ENCODE measurements at regions not wholly inside any gene's neighbourhood (a gene's known extent, or its start where the extent isn't known, plus 50 kb on each side); places are given as distances from the start of the nearest gene placed in this dataset.

DNA sequence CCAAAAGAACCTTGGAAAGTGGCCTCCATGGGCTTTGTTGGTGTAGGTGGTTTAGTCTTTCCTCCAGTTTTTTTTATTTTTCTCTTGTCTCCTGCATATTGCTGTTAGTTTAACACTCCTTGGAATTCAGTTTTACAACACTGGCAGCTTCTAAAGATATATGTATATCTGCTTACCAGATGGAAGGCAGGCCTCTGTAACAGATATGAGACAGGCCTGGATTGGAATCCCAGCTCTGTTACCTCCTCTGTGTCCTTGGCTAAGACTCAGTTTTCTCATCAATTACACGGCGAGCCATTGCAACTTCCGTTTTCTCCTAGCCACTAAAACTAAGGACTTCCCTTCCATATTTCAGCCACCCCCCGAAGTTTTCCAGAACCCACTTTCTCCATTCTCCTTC is 133.4 kb upstream of the SMAD1 start:
- no peak for DNase-seq (ENCODE audit: extremely low read depth, low read depth)

DNA sequence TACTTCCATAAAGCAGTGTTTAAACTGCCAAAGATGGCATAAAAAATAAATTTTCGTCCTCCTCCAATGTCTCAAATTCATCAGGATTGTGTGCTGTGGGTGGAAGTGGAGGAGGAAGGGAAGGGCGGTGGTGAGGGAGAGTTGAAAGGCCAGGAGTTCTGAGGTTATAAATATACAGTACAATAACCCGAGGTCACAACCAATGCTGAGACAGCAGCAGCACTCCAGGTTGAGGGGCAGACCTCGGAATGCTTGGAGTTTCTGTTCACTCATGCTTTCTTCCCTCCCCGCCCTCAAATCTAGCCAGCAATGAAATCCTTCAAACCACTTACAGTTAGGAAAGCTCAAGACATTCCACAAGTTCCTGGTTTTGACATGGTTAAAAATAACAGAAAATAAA is 134.0 kb upstream of the SMAD1 start:
- no peak for DNase-seq (ENCODE audit: extremely low read depth, low read depth)

DNA sequence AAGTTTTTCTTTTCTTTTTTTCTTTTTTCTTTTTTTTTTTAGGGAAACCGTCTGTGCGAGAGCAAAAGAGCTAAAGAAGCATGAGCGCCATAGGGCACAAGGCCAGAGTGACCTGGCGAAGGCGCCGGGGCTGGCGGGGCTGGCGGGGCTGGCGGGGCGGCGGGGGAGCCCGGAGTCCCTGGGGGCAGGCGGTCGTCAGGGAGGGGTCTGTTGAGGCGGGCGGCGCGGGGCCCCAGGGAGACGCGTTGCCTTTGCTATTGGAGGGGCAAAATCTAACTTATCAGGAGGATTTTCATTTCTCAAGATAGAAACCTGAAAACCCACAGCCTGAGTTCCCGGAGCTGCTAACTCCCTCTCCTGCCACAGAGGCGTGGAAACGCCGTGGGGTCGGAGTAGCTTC is 135.6 kb upstream of the SMAD1 start:
- no peak for DNase-seq (ENCODE audit: extremely low read depth, low read depth)

DNA sequence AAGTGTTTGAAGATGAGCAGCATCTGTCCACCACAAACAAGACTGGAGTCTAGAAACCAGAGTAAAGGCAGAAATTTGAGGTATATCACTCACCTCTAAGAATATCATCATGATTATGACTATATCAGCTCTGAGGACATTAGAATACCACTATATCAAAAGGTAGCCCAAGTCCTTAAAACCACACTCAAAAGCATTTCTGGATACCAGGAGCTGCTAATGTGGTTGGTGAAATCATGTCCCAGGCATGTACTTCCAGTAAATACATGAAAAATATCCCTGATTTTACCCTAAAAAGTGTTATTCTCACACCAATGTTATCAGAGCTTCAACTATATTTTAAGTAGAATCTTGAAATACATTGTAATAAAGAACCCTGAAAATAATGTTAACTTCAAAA is 136.3 kb upstream of the SMAD1 start:
- no peak for DNase-seq (ENCODE audit: extremely low read depth, low read depth)

DNA sequence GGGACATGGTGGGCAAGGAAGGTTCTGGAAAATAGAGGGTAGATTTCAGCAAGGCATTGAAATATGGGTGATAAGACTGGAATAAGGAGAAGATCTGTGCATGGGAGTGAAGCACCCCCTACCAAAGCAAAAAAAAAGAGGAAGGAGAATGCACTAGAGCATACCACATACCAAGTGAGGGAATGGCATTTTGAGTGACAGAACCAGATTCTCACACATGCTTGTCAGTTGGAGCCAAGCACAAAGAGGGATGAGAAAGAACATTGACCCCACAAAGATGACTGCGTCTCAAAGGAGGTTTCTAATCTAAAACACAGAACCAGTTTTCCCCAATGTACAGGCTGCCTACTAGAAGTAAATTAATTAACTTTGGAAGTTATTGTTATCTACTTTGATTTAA is 140.3 kb upstream of the SMAD1 start:
- no peak for DNase-seq (ENCODE audit: extremely low read depth, low read depth)

DNA sequence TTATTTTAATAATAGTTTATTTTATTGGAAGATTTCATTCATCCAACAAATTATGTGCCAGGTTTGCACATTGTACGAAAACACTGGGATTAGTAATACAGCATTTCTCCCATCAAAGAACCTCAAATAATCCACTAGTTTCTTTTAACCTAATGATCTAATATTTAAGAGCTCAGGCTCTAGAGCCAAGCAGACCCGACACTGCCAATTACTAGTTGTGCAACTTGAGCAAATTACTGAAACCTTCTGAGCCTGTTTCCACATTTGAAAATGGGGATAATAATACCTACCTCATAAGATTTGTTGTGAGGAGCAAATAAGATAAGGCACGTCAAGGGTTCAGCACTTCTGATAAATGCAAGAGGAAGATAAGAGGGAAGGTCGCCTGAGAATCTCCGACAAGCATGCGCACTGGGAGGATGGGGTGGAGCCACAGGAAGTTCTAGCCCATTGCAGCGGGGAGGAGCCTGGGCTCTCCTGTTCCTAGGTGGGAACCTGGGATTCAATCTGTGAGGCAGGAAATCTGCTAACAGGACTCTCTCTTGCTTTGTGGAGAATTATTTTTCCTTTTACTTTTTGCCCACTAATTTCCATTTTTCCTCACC is 141.5 kb upstream of the SMAD1 start:
- DNase-seq (ENCODE audit: extremely low read depth, low read depth) = no peak

DNA sequence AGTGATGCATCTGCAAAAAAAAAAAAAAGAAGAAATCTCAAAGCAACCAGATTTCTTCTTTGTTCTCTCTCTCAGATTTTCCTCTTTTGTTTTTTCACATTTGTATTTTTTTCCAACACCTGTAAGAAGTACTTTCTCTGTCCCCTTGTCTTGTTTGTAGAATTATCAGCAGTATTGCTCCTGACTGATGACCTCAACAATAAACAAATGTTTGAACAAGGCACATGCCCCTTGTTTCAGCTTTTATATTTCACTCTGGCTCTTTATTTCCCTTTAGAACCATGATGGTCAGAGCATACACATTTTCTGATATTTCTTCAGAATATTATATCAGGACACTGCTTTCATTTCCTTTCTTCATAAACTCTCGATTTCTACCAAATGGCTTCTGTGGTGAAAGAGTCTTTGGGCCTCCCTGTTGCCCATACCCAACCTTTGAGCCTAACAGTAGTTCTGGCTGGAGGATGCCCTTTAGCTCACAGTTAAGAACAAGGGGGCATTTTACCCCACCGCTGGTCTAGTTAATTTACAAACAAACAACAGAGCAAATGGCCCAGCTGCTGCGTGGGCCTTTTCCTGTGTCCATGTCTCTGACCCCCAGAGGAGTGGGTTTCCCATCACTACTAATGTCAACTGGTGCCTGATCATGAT is 142.5 kb upstream of the SMAD1 start:
- DNase-seq (ENCODE audit: extremely low read depth, low read depth) = no peak

DNA sequence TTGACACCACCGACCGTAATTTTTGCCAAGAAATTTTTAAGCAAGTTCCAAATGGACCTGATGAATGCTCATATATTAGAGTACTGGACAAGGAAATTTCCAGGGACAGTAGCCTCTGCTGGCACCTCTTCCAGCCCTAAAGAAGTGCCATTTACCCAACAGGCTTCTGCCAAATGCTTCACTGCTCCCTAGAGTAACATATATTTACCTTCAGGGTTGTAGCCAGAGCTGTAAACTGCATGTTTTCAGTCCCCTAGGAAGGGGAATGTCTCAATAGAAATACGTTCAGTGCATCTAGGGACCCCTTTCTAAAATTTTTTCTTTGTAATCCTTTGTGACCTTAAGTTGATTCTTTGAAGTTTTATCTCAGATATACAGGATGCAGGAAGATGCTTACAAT is 143.1 kb upstream of the SMAD1 start:
- no peak for DNase-seq (ENCODE audit: extremely low read depth, low read depth)

DNA sequence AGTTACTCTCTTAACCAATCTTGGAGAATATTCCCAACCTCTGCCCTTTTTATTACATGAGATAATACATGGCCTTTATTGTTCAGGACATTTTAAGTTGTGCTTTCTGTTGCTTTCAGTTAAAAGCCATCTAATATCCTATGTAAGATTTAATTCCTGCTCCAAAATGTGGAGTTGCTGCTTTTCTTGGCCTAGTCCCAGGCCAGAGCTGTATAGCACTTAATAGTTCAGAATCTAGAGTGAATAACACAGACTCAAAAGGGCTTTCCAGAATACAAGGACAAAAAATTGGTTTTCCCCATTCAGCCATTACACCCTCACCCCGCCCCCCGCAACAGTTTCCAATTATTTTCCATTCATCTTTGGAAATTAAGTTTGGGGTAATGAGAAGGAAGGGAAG is 144.3 kb upstream of the SMAD1 start:
- DNase-seq (ENCODE audit: extremely low read depth, low read depth) = no peak

DNA sequence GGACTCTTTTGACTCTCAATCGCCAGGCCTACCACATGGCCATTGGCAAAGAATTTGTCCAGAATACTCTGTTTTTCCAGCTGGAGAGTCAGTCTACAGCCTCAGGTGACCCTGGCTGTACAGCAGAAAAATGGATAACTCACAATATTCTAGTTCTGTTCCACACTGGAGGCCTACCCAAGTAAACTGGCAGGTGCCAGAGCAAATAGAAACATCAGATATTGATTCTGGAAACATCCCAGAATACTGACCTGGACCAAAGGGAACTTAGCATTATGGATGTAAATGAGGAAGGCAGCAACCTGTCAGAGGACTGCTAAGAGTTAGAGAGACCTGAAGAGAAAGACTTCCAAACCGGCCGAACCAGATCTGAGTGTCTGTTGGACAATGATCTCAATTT is 147.9 kb upstream of the SMAD1 start:
- DNase-seq (ENCODE audit: extremely low read depth, low read depth) = no peak

DNA sequence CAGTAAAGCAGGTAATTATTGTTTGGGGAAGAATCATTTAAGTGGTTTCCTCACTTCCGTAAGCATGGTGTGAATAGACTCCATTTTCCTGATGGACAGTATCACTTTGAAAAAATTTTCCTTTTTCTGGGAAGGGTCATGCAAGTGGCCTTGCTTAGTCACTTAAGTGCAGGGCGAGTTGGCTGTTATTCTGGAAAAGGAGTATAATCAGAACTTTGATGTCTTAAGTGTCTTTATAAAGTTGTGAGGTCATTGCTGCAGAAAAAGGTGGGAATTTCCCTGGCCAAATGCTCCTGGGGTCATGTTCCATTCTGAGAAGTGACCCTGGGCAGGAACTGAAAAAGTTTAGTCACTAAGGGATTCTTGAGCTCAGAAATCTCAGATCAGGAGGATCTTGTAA is 146.1 kb upstream of the OTUD4 start:
- no peak for DNase-seq (ENCODE audit: extremely low read depth, low read depth)

DNA sequence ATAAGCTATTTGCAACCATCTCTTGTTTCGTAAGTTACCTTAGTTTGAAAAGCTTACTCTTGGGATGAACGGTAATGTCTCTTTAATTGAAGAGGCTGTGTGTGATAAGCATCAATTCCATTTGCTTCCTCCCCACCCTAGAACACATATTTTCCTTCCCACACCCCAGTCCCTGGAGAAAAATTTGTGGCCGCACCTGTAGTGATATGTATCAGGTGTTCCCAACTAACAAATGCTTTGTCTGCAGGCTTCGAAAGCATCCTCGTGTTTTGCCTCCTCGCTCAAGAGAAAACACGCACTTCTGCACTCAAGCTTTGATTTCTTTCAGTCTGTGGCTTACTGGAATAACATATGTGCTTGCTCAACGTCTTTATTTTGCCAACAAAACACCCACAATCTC is 143.8 kb upstream of the OTUD4 start:
- no peak for DNase-seq (ENCODE audit: extremely low read depth, low read depth)

DNA sequence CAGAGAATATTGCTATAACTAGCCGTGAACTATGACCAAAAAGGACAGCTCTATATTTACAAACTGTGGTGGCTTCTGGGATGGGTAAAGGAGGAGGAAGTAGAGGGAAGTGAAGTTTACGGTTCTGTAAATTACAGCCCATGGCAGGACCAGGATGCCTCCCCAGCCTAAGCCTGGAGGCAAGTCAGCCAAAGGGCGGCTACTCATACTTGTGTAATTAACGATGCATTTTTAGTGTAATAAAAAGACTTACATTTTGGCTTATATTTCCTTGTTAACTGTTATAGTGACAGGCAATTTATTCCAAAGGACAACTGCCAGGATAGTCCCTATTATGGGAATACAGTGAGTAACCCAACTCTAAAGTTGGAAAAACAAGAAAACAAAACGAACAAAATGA is 139.9 kb upstream of the OTUD4 start:
- no peak for DNase-seq (ENCODE audit: extremely low read depth, low read depth)

DNA sequence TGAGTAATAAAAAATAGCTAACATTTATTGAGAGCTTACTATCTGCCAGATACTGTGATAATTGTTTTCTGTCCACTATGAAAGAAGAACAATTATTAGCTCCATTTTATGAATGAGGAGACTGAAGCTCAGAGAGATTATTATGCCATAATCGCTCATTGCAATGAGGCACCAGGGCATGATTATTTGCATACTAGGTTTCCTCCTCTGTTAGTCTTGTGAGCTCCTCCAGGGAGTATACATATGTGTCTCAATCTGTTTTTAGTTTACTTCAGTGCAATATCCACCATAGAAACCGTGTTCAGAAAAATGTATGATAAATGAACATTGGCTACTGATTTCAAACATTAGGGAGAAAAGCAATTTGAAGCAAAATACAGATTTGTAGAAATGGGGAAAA is 139.4 kb upstream of the OTUD4 start:
- no peak for DNase-seq (ENCODE audit: extremely low read depth, low read depth)

DNA sequence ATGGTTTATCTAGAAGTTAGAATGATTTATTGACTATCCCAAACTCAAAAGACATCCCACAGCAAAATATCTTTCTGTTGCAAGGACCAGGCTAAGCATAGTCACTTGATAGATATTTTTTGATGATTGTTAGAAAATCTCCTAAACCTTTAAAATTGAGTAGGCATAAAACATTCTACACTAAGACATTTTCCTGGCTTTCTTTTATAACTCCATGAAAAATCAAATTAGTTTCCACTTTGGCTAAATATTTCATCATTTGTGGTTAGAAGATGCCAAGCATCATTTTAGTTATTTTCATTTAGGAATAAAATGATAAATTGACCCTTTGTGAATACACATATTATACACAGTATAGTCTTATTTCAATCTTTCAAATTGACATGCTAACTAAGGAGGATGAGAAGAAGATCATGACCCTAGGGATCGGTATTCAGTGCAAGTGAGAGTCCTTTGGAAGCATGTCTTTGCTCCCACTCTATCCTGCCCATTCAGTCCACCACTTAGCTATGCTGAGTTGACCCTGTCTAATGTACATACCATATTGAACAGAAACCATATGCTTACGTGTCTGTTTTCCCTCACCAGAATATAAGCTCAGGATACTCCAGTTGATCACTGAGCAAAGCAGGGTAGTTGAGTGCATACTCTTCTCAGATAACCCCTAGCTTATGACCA is 136.6 kb upstream of the OTUD4 start:
- no peak for DNase-seq (ENCODE audit: extremely low read depth, low read depth)

DNA sequence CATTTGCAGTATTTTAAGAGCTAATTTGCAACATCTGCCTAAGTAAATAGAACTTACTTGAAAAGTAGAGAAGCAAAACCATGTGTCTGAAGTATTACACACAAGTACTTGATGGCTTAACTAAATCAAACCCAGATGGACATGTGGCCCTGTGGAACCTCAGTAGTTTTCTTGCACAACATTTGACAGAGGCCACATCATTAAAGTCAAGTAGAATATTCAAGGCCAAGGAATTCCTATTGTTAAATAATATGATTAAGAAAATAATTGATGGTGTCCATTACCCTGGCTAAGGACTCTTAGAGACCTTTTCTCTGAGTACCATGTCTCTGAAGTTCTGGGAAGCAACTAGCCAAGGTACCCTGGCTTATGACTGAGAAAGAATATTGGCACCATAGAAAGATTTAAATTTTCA is 135.4 kb upstream of the OTUD4 start:
- no peak for DNase-seq (ENCODE audit: extremely low read depth, low read depth)

DNA sequence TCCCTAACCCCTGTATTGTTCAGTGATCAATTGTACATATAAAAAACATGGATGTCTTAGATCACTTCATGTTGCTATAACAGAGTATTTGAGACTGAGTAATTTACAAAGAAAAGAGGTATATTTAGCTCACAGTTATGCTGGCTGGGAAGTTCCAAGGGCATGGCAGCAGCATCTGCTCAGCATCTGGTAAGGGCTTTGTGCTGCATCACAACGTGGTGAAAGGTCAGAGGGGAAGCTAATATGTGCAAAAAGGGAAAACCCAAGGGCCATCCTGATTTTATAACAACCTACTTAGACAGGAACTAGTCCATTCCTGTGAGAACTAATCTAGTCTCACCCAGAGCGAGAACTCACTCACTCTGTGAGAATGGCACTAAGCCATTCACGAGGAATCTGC is 128.2 kb upstream of the OTUD4 start:
- DNase-seq (ENCODE audit: extremely low read depth, low read depth) = no peak

DNA sequence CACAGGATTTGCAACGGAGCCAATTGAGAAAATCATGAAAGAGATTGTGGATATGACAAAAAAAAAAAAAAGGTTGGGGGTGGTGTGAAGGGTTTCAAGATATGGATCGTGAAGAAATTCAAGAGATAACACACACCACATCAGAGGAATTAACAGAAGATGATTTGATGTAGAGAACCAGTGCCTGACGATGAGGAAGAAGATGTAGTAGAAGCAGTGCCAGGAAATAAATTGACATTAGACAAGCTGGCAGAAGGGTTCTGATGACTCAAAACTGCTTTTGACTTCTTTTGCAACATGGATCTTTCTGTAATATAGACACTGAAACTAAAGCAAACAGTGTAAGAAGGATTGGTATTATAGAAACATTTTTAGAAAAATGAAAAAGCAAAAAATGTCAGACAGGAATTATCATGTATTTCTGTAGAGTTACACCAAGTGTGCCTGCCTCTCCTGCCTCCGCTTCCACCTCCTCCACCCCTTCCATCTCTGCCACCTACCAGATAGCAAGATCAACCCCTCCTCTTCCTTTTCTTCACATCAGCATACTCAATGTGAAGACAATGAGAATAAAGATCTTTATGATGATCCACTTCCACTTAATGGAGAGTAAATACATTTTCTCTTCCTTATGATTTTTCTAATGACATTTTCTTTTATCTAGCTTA is 127.5 kb upstream of the OTUD4 start:
- DNase-seq (ENCODE audit: extremely low read depth, low read depth) = no peak

DNA sequence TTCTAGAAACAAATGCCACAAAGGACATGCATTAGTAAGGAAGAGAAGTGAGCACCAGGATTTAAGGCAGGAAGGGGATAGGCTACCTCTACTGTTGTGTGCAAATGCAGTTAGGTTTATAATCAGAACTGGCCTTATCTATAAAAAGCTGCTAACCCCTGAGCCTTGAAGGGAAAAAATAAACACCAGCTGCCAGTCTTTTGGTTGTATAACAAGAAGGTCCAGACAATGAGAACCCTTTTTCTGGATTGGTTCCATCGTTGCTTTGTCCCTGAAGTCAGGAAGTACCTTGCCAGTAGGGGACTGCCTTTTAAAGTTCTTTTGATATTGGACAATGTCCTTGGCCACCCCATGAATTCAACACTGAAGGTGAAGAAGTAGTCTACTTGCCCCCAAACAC is 126.7 kb upstream of the OTUD4 start:
- no peak for DNase-seq (ENCODE audit: extremely low read depth, low read depth)

DNA sequence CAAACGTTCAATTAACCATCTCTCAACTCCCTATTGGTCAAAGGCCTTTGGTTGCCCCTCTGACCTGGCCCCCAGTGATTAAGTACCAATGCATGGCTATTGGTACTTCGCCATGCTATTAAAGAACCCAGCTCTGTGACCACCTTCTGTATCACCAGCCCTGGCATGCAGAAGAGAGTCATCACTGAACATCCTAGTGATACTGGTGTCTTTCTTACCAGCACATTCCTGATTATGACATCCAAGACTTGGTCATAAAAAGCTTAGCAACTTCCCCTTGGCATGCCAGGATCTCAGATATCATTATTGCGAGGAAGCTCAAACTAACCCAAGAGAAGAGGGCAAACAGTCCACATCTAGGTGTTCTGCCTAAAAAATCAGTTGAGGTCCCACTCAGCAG is 122.3 kb upstream of the OTUD4 start:
- no peak for DNase-seq (ENCODE audit: extremely low read depth, low read depth)

DNA sequence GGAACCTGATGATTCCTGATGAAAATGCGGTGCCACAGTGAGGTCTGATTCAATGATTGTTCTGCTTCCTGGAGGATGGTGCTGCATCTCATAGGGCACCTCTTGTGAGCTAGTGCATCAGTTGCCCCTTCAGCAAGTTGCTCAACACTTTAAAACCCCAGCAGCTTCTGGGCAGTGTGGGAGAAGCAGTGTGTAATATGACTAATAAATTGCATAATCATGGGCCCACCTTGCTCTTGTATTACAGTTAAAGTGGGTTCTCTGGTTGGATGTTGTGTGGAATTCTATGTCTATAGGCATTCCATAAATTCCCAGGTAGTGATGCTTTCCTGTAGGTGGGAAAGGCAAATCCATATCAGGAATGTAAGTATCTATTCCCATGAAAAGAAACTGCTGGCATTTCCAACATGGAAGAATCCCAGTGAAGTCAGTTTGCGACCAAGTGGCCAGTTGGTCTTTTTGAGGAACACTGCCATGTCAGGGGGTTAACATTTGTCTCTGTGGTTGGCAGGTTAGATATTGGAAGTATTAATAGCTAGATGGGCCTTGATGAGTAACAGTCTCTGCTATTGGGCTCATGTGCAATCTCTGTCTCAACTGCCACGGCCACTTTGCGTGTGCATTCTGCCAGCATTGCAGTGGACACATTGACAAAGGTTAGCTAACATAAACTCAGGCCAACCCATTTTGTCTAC is 121.1 kb upstream of the OTUD4 start:
- no peak for DNase-seq (ENCODE audit: extremely low read depth, low read depth)

Data from NCI-H460 (cell line).